ENCODE measurements at regions not wholly inside any gene's neighbourhood (a gene's known extent, or its start where the extent isn't known, plus 50 kb on each side); places are given as distances from the start of the nearest gene placed in this dataset.
A peak's percentile ranks its signal among the peaks of the same experiment; 100 is the strongest.

DNA sequence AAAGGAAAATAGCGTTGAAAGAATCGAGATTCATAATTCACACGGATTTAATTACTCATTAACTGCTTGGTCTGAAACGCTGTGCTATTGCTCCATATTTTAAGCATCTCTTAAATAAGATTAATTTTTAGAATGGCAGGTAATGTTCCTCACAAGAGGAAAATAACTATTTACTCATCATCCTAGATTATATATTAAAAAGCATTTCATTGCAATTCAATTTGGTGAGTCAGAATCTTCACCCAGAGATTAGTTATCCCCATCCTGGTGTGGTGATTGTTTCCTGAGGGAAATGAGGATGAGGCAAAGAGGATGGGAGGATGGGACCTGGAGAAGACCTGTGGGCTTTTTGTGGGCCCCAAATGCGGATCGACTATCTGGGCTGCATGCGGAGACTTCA lies 145.5 kb upstream of the MAP1B start:
- Histone ChIP-seq H3K4me2 (ENCODE audit: unreplicated experiment) (no peak overlapping the region), H4K20me1 (ENCODE audit: insufficient read depth) (no peaks in the 10 kb centered on the region), H3K4me1 (ENCODE audit: insufficient read depth) (no peaks in the 10 kb centered on the region), H3K27me3 (replicated peaks; ENCODE audit: insufficient read depth) (peaks cover 9% of the 10 kb centered on the region), H2AFZ (no peak overlapping the region), H3K9ac (no peak overlapping the region), H3K27ac (no peak overlapping the region), H3K9me2 (ENCODE audit: insufficient read depth) (no peaks in the 10 kb centered on the region), H3K9me3 (ENCODE audit: low read depth) (no peaks in the 10 kb centered on the region), H3K36me3 (ENCODE audit: low read depth) (no peaks in the 10 kb centered on the region), H3K79me2 (ENCODE audit: insufficient read depth) (no peaks in the 10 kb centered on the region), H3F3A (ENCODE audit: insufficient read depth) (no peaks in the 10 kb centered on the region), H3K4me3 (no peak overlapping the region)
- in situ Hi-C loops (cut with MboI), result no loop called here
- WGBS, 2 experiments (ENCODE audit: low coverage in 1 of 2, low lambda C conversion rate in 2 of 2, missing lambda C conversion rate in 2 of 2), result 60 to 67% methylated on average over 7 of the region's 7 CpGs
- TF ChIP-seq EZH2phosphoT487 (IDR thresholded peaks at IDR 0.05; ENCODE audit: insufficient read depth, low read depth) (no peak), EZH2 (IDR thresholded peaks at IDR 0.05; ENCODE audit: insufficient read depth, poor library complexity, severe bottlenecking) (no peak)
- no peak for DNase-seq

DNA sequence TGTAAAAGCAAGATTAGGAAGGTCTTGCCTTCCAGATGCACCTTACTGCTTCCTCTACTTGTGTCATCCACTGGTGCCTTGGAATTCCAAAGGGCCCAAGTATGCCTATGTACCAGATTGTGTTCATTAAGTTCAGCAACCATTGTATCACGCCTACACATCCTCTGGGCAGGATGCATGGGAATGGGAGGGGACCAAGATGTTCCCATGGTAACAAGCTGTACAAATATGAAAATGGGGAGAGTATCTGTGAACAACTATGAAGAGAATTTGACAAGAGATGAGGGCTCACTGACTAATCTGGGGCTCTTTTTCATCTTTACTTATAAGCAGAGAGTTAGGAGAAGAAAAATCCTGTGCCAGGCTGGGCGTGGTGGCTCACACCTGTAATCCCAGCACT lies 137.8 kb upstream of the MAP1B start:
- H4K20me1 ChIP-seq (ENCODE audit: insufficient read depth), result no peaks in the 10 kb centered on the region

DNA sequence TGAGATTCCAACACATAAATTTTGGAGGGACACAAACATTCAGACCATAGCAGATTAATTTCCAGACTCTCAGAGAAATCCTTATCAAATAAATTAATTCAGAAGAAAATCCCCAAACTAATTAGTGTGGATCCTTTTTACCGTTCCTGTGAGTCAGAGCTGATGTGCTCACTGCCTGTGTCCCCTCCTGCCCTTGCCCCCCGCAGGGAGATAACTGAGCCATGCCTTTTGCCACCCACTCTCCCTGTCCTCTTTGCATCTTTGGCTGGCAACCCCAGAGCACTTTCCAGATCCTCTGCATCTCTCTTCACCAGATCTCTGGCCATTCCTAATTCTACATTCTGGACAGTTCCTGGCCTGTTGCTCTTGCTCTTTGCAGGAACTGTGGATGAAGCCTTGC lies 135.4 kb upstream of the MAP1B start:
- in situ Hi-C loops (cut with MboI), result no loop called here
- 64 to 65% methylated on average over 2 of the region's 2 CpGs for WGBS, 2 experiments (ENCODE audit: low coverage in 1 of 2, low lambda C conversion rate in 2 of 2, missing lambda C conversion rate in 2 of 2)
- TF ChIP-seq EZH2phosphoT487 (IDR thresholded peaks at IDR 0.05; ENCODE audit: insufficient read depth, low read depth) (no peak), EZH2 (IDR thresholded peaks at IDR 0.05; ENCODE audit: insufficient read depth, poor library complexity, severe bottlenecking) (no peak)

More for the DNA sequence above, 137.8 kb upstream of the MAP1B start:
- peaks cover 4% of the 10 kb centered on the region for H3K27me3 ChIP-seq (replicated peaks; ENCODE audit: insufficient read depth)
- TF ChIP-seq EZH2 (IDR thresholded peaks at IDR 0.05; ENCODE audit: insufficient read depth, poor library complexity, severe bottlenecking) (no peak), EZH2phosphoT487 (IDR thresholded peaks at IDR 0.05; ENCODE audit: insufficient read depth, low read depth) (no peak)
- no peaks in the 10 kb centered on the region for H3K9me3 ChIP-seq (ENCODE audit: low read depth)
- WGBS, 2 experiments (ENCODE audit: low coverage in 1 of 2, low lambda C conversion rate in 2 of 2, missing lambda C conversion rate in 2 of 2), result 28 to 37% methylated on average over 2 of the region's 2 CpGs
- H3K4me3 ChIP-seq, result no peak overlapping the region
- no peak overlapping the region for H2AFZ ChIP-seq
- no peaks in the 10 kb centered on the region for H3K4me1 ChIP-seq (ENCODE audit: insufficient read depth)
- no peak overlapping the region for H3K27ac ChIP-seq
- no peaks in the 10 kb centered on the region for H3F3A ChIP-seq (ENCODE audit: insufficient read depth)
- in situ Hi-C loops (cut with MboI), result no loop called here
- no peaks in the 10 kb centered on the region for H3K36me3 ChIP-seq (ENCODE audit: low read depth)
- DNase-seq, result peak; percentile 23
- no peak overlapping the region for H3K9ac ChIP-seq
- no peak overlapping the region for H3K4me2 ChIP-seq (ENCODE audit: unreplicated experiment)
- no peaks in the 10 kb centered on the region for H3K9me2 ChIP-seq (ENCODE audit: insufficient read depth)
- no peaks in the 10 kb centered on the region for H3K79me2 ChIP-seq (ENCODE audit: insufficient read depth)

DNA sequence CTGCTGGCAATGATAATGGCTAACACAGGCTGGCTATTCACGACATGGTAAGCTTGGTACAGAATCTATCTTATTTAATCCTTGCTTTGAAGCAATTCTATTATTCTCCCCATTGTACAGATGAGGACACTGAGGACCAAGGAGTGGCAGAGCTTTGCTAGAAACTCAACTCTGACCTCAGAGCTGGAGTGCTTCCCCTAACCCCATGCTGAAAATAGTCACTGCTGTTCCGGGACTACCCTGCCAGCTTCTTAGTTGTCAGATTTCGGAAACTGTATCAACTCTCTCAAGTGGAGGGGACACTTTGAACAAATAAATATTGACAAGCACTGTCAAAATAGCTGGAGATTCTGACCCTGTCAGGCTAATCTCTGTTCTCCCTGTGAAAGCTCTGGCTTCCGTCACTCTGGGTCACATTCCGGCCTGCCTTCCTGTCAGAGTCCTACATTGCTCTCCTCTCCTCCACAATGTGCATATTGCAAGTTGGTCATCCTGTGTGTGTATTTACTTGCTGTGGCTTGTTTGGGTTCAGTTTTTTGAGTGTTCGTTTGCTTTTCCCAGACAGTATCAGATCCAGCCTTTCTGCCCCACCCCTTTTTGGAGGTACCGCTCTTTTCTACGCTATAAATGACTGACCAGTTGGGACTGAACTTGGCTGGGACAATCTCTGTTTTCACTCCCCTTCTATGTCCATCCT lies 134.3 kb upstream of the MAP1B start:
- no peak for TF ChIP-seq EZH2phosphoT487 (IDR thresholded peaks at IDR 0.05; ENCODE audit: insufficient read depth, low read depth)
- TF ChIP-seq EZH2 (IDR thresholded peaks at IDR 0.05; ENCODE audit: insufficient read depth, poor library complexity, severe bottlenecking), result no peak
- no peaks in the 10 kb centered on the region for H3K9me3 ChIP-seq (ENCODE audit: low read depth)
- no peaks in the 10 kb centered on the region for H3K9me2 ChIP-seq (ENCODE audit: insufficient read depth)
- no peak overlapping the region for H3K4me3 ChIP-seq
- no peak overlapping the region for H3K9ac ChIP-seq
- WGBS, 2 experiments (ENCODE audit: low coverage in 1 of 2, low lambda C conversion rate in 2 of 2, missing lambda C conversion rate in 2 of 2), result 70 to 73% methylated on average over 8 of the region's 8 CpGs
- no peaks in the 10 kb centered on the region; the same call in 1 of the 2 replicates for H3K27me3 ChIP-seq (replicated peaks; ENCODE audit: insufficient read depth)
- no peaks in the 10 kb centered on the region for H3F3A ChIP-seq (ENCODE audit: insufficient read depth)
- H3K27ac ChIP-seq, result no peak overlapping the region
- no peaks in the 10 kb centered on the region for H3K36me3 ChIP-seq (ENCODE audit: low read depth)
- H2AFZ ChIP-seq, result no peak overlapping the region
- no peaks in the 10 kb centered on the region for H3K79me2 ChIP-seq (ENCODE audit: insufficient read depth)
- no peaks in the 10 kb centered on the region for H3K4me1 ChIP-seq (ENCODE audit: insufficient read depth)
- DNase-seq, result no peak
- in situ Hi-C loops (cut with MboI), result no loop called here
- H3K4me2 ChIP-seq (ENCODE audit: unreplicated experiment), result no peak overlapping the region
- H4K20me1 ChIP-seq (ENCODE audit: insufficient read depth), result no peaks in the 10 kb centered on the region

More for the DNA sequence above, 135.4 kb upstream of the MAP1B start:
- Histone ChIP-seq H3K4me1 (ENCODE audit: insufficient read depth) (no peaks in the 10 kb centered on the region), H3K27me3 (replicated peaks; ENCODE audit: insufficient read depth) (no peaks in the 10 kb centered on the region; the same call in 1 of the 2 replicates), H3K36me3 (ENCODE audit: low read depth) (no peaks in the 10 kb centered on the region), H3K27ac (no peak overlapping the region), H3F3A (ENCODE audit: insufficient read depth) (no peaks in the 10 kb centered on the region), H3K4me2 (ENCODE audit: unreplicated experiment) (no peak overlapping the region), H3K9me3 (ENCODE audit: low read depth) (no peaks in the 10 kb centered on the region), H3K4me3 (no peak overlapping the region), H3K9ac (no peak overlapping the region), H2AFZ (no peak overlapping the region), H3K9me2 (ENCODE audit: insufficient read depth) (no peaks in the 10 kb centered on the region), H4K20me1 (ENCODE audit: insufficient read depth) (no peaks in the 10 kb centered on the region), H3K79me2 (ENCODE audit: insufficient read depth) (no peaks in the 10 kb centered on the region)
- no peak for DNase-seq
